AG09319 (cell line): ENCODE measurements at regions not wholly inside any gene's neighbourhood (a gene's known extent, or its start where the extent isn't known, plus 50 kb on each side); places are given as distances from the start of the nearest gene placed in this dataset.

ENCODE experiments used
- DNase-seq: peaks from one replicate; pipeline ENCODE4 v3.0.0-alpha.2; 2010; ENCODE audit warnings: low read depth; ENCODE audit errors: extremely low read depth
- TF ChIP-seq, protein P1 (sequence below): IDR thresholded peaks from 2 replicates; pipeline ENCODE4 v1.5.1; 2011; ENCODE audit warnings: low read depth, mild to moderate bottlenecking, inconsistent platforms, low read length, moderate library complexity

DNA sequence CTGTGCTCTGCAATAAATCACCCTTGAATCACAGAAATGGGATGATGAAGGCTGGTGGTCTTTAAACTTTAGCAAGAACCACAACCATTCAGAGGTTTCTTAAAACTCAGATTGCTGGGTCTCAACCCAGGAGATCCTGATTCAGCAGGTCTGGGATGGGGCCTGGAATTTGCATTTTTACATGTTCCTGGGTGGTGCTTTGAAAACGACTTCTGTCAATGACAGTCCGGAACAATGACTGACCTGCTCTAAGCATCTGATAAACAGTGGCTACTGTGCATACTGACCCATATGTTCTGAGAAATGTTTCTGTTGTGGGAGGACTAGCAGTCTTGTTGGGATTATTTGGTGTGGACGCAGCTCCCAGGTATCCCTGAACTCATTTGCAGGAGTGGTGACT, 92.7 kb downstream of the GADD45G start:
- DNase-seq, result no peak
- TF ChIP-seq, protein P1, sequence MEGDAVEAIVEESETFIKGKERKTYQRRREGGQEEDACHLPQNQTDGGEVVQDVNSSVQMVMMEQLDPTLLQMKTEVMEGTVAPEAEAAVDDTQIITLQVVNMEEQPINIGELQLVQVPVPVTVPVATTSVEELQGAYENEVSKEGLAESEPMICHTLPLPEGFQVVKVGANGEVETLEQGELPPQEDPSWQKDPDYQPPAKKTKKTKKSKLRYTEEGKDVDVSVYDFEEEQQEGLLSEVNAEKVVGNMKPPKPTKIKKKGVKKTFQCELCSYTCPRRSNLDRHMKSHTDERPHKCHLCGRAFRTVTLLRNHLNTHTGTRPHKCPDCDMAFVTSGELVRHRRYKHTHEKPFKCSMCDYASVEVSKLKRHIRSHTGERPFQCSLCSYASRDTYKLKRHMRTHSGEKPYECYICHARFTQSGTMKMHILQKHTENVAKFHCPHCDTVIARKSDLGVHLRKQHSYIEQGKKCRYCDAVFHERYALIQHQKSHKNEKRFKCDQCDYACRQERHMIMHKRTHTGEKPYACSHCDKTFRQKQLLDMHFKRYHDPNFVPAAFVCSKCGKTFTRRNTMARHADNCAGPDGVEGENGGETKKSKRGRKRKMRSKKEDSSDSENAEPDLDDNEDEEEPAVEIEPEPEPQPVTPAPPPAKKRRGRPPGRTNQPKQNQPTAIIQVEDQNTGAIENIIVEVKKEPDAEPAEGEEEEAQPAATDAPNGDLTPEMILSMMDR, result no peak

DNA sequence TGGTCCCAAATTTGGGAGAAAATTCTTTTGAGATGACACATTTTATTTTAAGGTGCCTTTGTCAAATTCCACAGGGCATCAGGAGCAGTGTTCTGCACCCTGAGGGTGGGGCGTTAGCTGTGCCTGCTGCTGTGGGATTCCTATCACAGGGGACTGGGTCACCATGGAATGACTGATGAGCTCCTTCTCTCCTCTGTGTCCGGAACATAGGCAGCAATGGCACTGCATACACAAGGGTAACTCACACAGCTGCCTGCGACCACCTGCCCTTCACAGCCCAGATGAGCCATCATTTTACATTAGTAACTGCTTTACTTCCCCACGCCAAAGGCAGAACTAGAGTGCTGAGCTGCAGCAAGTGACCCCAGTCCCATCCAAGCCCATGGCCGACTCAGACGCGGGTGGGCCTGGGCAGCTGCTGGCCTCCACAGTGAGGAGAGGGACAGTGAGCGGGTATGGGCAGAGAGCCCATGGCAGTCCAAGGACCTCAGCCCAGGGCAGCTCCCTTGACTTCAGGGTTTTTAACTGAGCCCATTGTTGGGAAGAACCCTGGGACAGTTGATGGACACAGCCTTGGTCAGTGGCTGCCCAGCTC, 93.7 kb downstream of the GADD45G start:
- TF ChIP-seq, protein P1, result no peak
- DNase-seq, result no peak

DNA sequence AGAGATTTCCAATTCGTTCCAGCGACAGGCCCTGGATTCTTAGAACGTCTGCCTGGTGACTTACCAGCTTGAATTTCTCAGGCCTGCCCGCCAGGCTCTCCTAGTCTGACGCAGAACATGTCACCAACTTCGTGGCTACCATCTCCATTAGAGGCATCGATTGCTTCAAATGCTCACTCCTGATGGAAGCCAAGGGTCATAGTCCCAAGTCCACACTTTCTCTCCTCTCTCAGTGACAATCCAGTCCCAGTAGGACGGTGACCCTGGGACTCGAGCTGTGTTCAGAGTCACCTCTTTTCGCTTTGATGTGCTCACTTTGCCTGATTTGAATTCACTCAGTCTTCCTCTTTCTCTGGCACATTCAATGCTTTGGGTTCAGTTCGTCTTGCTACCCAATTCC, 94.8 kb downstream of the GADD45G start:
- DNase-seq, result no peak
- TF ChIP-seq, protein P1, result no peak

DNA sequence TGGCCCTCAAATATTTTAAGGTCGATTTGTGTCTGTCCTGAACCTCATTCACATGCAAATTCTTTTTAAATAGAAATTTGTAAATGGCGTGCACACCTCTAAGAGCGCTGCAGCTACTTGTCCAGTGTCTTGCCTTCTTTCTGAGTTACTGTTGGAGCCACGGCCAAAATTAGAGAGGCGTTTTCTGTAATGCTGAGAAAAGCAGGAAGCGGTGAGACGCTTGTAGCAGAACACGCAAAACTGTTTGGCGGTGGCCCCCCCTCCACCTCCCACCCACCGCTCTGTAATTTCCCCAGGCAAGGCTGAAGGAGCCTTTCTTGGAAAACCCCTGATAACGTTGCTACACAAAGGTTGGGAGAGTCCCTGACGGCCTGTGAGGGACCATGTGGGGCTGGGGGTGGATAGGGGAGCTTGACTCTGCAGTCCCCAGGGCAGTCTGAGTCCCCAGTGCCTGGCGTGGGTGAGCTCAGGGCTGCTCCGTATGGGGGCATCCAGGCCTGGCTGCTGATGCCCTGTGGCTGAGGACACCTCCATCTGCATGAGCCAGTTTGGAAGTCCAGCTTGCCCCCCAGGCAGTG, 96.5 kb downstream of the GADD45G start:
- TF ChIP-seq, protein P1, result no peak
- no peak for DNase-seq

GRCh38 chr9:89702401-89702800, 97.6 kb downstream of the GADD45G start:
- DNase-seq, result no peak
- TF ChIP-seq, protein P1, result no peak

DNA sequence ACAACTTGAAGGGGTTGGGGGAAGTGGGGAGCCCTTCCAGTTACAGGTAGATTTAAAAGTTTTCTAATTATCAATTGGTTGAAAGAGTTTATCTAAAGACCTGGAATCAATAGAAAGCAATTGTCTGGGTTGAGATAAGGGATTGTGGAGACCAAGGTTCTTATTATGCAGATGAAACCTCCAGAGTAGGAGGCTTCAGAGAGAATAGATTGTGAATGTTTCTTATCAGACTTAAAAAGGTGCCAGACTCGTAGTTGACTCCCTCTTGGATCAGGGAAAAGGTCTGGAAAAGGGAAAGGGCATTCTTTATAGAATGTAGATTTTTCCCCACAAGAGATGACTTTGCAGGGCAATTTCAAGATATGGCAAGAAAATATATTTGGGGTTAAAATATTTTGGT, 100.8 kb downstream of the GADD45G start:
- TF ChIP-seq, protein P1, result no peak
- no peak for DNase-seq

- TF ChIP-seq, protein P1, result no peak
- DNase-seq, result no peak
These were observed 101.3 kb downstream of the GADD45G start for GRCh38 chr9:89706086-89706485.
